Suppressor macrophage (primary cell): ENCODE measurements at regions not wholly inside any gene's neighbourhood (a gene's known extent, or its start where the extent isn't known, plus 50 kb on each side); places are given as distances from the start of the nearest gene placed in this dataset.

Source experiments
- DNase-seq, 4 experiments: peaks; one replicate each; pipeline ENCODE4 v3.0.0-alpha.2; 2020 to 2022

- no peak for DNase-seq
These were observed 429.2 kb downstream of the MN1 start for GRCh38 chr22:27372364-27372763.

GRCh38 chr22:27372969-27373670 lies 428.4 kb downstream of the MN1 start:
- no peak for DNase-seq

- no peak for DNase-seq
These were observed 423.9 kb downstream of the MN1 start for GRCh38 chr22:27377501-27378295.

GRCh38 chr22:27378311-27378800 lies 423.2 kb downstream of the MN1 start:
- DNase-seq, result no peak

- no peak for DNase-seq
These were observed 422.6 kb downstream of the MN1 start for GRCh38 chr22:27378995-27379394.

GRCh38 chr22:27380855-27381254 lies 420.7 kb downstream of the MN1 start:
- DNase-seq, result no peak

GRCh38 chr22:27381552-27381951 lies 420.0 kb downstream of the MN1 start:
- no peak for DNase-seq

GRCh38 chr22:27381960-27382742 lies 419.4 kb downstream of the MN1 start:
- DNase-seq, result no peak

- no peak for DNase-seq
These were observed 418.6 kb downstream of the MN1 start for GRCh38 chr22:27382947-27383346.

- DNase-seq, result no peak
These were observed 417.7 kb downstream of the MN1 start for GRCh38 chr22:27383896-27384295.

- DNase-seq, result no peak
These were observed 416.1 kb downstream of the MN1 start for GRCh38 chr22:27385261-27385998.

- no peak for DNase-seq
These were observed 415.4 kb downstream of the MN1 start for GRCh38 chr22:27386186-27386585.

- DNase-seq, result no peak
These were observed 414.0 kb downstream of the MN1 start for GRCh38 chr22:27387561-27387960.

GRCh38 chr22:27388090-27388600 lies 413.4 kb downstream of the MN1 start:
- DNase-seq, result no peak

GRCh38 chr22:27389727-27390075 lies 411.9 kb downstream of the MN1 start:
- DNase-seq, result no peak

- DNase-seq, result no peak
These were observed 410.3 kb downstream of the MN1 start for GRCh38 chr22:27391092-27391770.

GRCh38 chr22:27393371-27393770 lies 408.2 kb downstream of the MN1 start:
- DNase-seq, result no peak

GRCh38 chr22:27394806-27395404 lies 406.7 kb downstream of the MN1 start:
- no peak for DNase-seq

GRCh38 chr22:27397036-27397953 lies 404.3 kb downstream of the MN1 start:
- no peak for DNase-seq

GRCh38 chr22:27397954-27398342 lies 403.6 kb downstream of the MN1 start:
- DNase-seq, result no peak
